Loucy (cell line): ENCODE measurements at regions not wholly inside any gene's neighbourhood (a gene's known extent, or its start where the extent isn't known, plus 50 kb on each side); places are given as distances from the start of the nearest gene placed in this dataset.

Source experiments
- H2AFZ ChIP-seq: fragments of 200-600 bp; sonication (generic); 2 replicates; pipeline ENCODE4 v1.6.0; 2016; ENCODE audit warnings: antibody characterized with exemption, mild to moderate bottlenecking, low read length, moderate library complexity
- H3F3A ChIP-seq: fragments of 200-600 bp; 2 replicates; pipeline ENCODE4 v1.6.0; 2016; ENCODE audit warnings: antibody characterized with exemption, low read depth, mild to moderate bottlenecking
- H3K27me3 ChIP-seq: fragments of 200-600 bp; sonication (generic); 2 replicates; pipeline ENCODE4 v1.6.1; 2014; ENCODE audit warnings: low read length, mild to moderate bottlenecking; ENCODE audit not compliant: insufficient read depth, poor library complexity, severe bottlenecking
- H3K36me3 ChIP-seq: fragments of 200-600 bp; sonication (generic); 2 replicates; pipeline ENCODE4 v1.6.1; 2016; ENCODE audit warnings: low read length; ENCODE audit not compliant: insufficient read depth
- H3K4me1 ChIP-seq: fragments of 200-600 bp; sonication (generic); 2 replicates; pipeline ENCODE4 v1.5.1; 2014; ENCODE audit warnings: low read length, mild to moderate bottlenecking; ENCODE audit not compliant: insufficient read depth, poor library complexity, severe bottlenecking
- H3K4me2 ChIP-seq: fragments of 200-600 bp; sonication (generic); 2 replicates; pipeline ENCODE4 v1.6.0; 2014; ENCODE audit warnings: antibody characterized with exemption, low read length, low read depth, mild to moderate bottlenecking; ENCODE audit not compliant: poor library complexity, severe bottlenecking
- H3K4me3 ChIP-seq: fragments of 200-600 bp; sonication (generic); 2 replicates; pipeline ENCODE4 v1.5.1; 2014; ENCODE audit warnings: low read length, mild to moderate bottlenecking, mixed read lengths; ENCODE audit not compliant: poor library complexity, severe bottlenecking
- H3K79me2 ChIP-seq: fragments of 200-600 bp; sonication (generic); 2 replicates; pipeline ENCODE4 v1.6.1; 2014; ENCODE audit warnings: low read length; ENCODE audit not compliant: insufficient read depth
- H3K9ac ChIP-seq: fragments of 200-600 bp; sonication (generic); 2 replicates; pipeline ENCODE4 v1.6.0; 2014; ENCODE audit warnings: mild to moderate bottlenecking, low read depth, low read length, moderate library complexity; ENCODE audit not compliant: poor library complexity, severe bottlenecking
- H3K9me2 ChIP-seq: fragments of 200-600 bp; sonication (generic); replicated peaks from 2 replicates; pipeline ENCODE4 v1.6.1; 2016; ENCODE audit warnings: low read depth, low read length, mixed read lengths
- H3K9me3 ChIP-seq: fragments of 200-600 bp; sonication (generic); 2 replicates; pipeline ENCODE4 v1.6.1; 2014; ENCODE audit warnings: mild to moderate bottlenecking, antibody characterized with exemption, low read length, low read depth; ENCODE audit not compliant: insufficient read depth
- H4K20me1 ChIP-seq: fragments of 200-600 bp; sonication (generic); 2 replicates; pipeline ENCODE4 v1.6.0; 2014; ENCODE audit warnings: antibody characterized with exemption, low read length, mild to moderate bottlenecking; ENCODE audit not compliant: insufficient read depth, poor library complexity, severe bottlenecking
- EZH2phosphoT487 ChIP-seq: fragments of 200-600 bp; IDR thresholded peaks from 2 replicates; pipeline ENCODE4 v1.6.1; 2018; ENCODE audit warnings: antibody characterized with exemption, mild to moderate bottlenecking, moderate library complexity, borderline replicate concordance
- TF ChIP-seq, protein P1 (sequence below): fragments of 200-600 bp; sonication (generic); conservative IDR thresholded peaks from 2 replicates; pipeline ENCODE4 v1.5.1; 2014; ENCODE audit warnings: mild to moderate bottlenecking, antibody characterized with exemption, low read length

DNA sequence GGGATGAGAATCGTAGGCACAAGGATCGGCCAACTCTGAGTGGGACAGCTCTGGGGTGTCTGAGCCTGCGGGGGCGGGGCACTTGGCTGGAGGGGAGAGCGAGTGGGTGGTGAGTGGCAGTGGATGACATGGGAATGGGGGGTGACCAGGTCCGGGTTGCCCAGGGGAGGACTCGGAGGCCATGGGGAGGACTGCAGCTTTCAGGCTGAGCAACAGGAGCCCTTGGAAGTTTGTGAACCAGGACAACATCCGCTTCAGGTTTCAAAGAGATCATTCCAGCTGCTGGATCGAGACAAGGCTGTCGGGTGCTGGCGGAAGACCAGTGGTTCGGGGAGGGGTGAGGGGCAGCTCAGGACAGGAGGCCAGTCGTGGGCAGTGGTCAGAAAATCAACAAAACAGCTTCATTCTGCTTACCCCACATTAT is 124.4 kb upstream of the IRF2BP2 start:
- TF ChIP-seq EZH2phosphoT487 = no peak
- TF ChIP-seq, protein P1, sequence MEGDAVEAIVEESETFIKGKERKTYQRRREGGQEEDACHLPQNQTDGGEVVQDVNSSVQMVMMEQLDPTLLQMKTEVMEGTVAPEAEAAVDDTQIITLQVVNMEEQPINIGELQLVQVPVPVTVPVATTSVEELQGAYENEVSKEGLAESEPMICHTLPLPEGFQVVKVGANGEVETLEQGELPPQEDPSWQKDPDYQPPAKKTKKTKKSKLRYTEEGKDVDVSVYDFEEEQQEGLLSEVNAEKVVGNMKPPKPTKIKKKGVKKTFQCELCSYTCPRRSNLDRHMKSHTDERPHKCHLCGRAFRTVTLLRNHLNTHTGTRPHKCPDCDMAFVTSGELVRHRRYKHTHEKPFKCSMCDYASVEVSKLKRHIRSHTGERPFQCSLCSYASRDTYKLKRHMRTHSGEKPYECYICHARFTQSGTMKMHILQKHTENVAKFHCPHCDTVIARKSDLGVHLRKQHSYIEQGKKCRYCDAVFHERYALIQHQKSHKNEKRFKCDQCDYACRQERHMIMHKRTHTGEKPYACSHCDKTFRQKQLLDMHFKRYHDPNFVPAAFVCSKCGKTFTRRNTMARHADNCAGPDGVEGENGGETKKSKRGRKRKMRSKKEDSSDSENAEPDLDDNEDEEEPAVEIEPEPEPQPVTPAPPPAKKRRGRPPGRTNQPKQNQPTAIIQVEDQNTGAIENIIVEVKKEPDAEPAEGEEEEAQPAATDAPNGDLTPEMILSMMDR = no peak
- H3F3A ChIP-seq = no peaks in the 10 kb centered on the region
- H3K27me3 ChIP-seq = no peaks in the 10 kb centered on the region
- H3K9me3 ChIP-seq = no peaks in the 10 kb centered on the region
- H4K20me1 ChIP-seq = no peaks in the 10 kb centered on the region
- H3K36me3 ChIP-seq = no peaks in the 10 kb centered on the region
- H3K4me3 ChIP-seq = no peak overlapping the region
- no peak overlapping the region for H3K4me2 ChIP-seq
- peaks cover 39% of the 10 kb centered on the region for H3K4me1 ChIP-seq
- H2AFZ ChIP-seq = no peak overlapping the region
- no peaks in the 10 kb centered on the region for H3K9me2 ChIP-seq
- no peak overlapping the region for H3K9ac ChIP-seq
- H3K79me2 ChIP-seq = no peaks in the 10 kb centered on the region

- H3K4me1 ChIP-seq = peaks cover 49% of the 10 kb centered on the region
- no peaks in the 10 kb centered on the region for H3F3A ChIP-seq
- no peaks in the 10 kb centered on the region for H3K9me3 ChIP-seq
- H3K4me2 ChIP-seq = no peak overlapping the region
- H3K27me3 ChIP-seq = no peaks in the 10 kb centered on the region
- no peaks in the 10 kb centered on the region for H4K20me1 ChIP-seq
- no peak for TF ChIP-seq EZH2phosphoT487
- TF ChIP-seq, protein P1 = no peak
- H3K36me3 ChIP-seq = no peaks in the 10 kb centered on the region
- no peaks in the 10 kb centered on the region for H3K9me2 ChIP-seq
- no peak overlapping the region for H3K9ac ChIP-seq
- no peak overlapping the region for H3K4me3 ChIP-seq
- no peak overlapping the region for H2AFZ ChIP-seq
- H3K79me2 ChIP-seq = no peaks in the 10 kb centered on the region
Observed at GRCh38 chr1:234733427-234733826, 123.4 kb upstream of the IRF2BP2 start.

DNA sequence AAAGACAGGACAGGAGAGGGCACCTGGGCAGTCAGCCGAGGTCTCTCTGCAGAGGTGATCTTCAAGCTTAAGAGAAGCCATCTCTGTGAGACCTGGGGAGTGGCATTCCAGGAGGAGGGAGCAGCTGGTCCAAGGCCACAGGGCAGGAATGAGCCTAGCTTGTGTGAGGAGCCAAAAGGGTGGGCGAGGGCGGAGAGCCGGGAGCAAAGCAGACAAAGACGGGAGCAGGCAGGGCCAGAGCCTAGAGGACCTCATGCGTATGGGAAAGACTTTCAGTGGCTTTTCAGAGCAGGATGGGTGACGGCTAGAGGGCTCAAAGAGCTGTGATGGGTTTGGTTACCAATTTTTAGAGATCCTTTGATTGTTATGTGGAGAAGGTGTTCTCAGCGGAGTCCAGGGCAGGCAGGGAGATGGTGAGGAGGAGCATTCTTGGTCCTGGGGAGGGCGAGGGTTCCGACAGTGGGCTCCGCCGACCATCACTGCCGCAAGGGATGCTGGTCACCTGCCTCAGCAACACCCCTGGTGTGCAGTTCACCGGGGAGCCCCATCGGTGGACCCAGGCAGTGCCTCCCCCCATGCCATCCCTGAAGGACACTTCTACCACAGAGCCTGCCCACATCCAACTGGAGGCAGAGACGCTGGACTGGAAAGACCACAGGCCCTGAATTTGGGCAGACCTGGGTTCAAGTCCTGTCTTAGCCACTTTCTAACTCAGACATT is 122.9 kb upstream of the IRF2BP2 start:
- Histone ChIP-seq H3K4me2 (no peak overlapping the region), H2AFZ (no peak overlapping the region), H3K9me2 (no peaks in the 10 kb centered on the region), H3K79me2 (no peaks in the 10 kb centered on the region), H3K9ac (no peak overlapping the region), H3K4me1 (peaks cover 52% of the 10 kb centered on the region), H3K27me3 (no peaks in the 10 kb centered on the region), H3K4me3 (no peak overlapping the region), H4K20me1 (no peaks in the 10 kb centered on the region), H3K9me3 (no peaks in the 10 kb centered on the region), H3F3A (no peaks in the 10 kb centered on the region), H3K36me3 (no peaks in the 10 kb centered on the region)
- no peak for TF ChIP-seq EZH2phosphoT487
- TF ChIP-seq, protein P1 = no peak
